GM20000 (cell line): ENCODE measurements at regions not wholly inside any gene's neighbourhood (a gene's known extent, or its start where the extent isn't known, plus 50 kb on each side); places are given as distances from the start of the nearest gene placed in this dataset.
"Not testable (repeated sequence)": the region's sequence is repeated elsewhere in the genome, so short reads cannot be mapped to it uniquely, and the experiment has no call there.

Experiments
- DNase-seq: peaks from one replicate; pipeline ENCODE4 v3.0.0; 2012; ENCODE audit warnings: low spot score
- TF ChIP-seq, protein P1 (sequence below): IDR thresholded peaks from 2 replicates; pipeline ENCODE4 v1.5.1; 2012; ENCODE audit warnings: mild to moderate bottlenecking, control low read depth; ENCODE audit errors: extremely low read depth, missing control alignments

DNA sequence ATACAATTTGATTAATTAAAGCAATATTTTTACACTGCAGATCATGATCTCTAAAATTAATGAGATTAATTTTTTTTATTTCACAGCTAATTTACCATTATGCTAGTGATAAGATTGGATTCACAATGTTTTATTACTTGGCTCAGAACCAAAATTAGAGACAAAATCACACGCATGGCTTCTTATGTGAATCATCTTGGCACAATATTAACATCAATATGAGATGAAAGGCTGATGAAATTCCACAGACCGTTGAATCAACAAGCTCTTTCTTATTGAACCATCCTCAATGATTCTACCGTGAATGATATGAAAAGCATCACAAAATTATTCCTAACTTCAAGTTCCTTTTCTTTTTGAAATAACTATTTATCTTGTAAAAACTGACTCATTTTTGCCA, 544.9 kb downstream of the KCNT2 start:
- TF ChIP-seq, protein P1, sequence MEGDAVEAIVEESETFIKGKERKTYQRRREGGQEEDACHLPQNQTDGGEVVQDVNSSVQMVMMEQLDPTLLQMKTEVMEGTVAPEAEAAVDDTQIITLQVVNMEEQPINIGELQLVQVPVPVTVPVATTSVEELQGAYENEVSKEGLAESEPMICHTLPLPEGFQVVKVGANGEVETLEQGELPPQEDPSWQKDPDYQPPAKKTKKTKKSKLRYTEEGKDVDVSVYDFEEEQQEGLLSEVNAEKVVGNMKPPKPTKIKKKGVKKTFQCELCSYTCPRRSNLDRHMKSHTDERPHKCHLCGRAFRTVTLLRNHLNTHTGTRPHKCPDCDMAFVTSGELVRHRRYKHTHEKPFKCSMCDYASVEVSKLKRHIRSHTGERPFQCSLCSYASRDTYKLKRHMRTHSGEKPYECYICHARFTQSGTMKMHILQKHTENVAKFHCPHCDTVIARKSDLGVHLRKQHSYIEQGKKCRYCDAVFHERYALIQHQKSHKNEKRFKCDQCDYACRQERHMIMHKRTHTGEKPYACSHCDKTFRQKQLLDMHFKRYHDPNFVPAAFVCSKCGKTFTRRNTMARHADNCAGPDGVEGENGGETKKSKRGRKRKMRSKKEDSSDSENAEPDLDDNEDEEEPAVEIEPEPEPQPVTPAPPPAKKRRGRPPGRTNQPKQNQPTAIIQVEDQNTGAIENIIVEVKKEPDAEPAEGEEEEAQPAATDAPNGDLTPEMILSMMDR, result no peak
- DNase-seq, result no peak

DNA sequence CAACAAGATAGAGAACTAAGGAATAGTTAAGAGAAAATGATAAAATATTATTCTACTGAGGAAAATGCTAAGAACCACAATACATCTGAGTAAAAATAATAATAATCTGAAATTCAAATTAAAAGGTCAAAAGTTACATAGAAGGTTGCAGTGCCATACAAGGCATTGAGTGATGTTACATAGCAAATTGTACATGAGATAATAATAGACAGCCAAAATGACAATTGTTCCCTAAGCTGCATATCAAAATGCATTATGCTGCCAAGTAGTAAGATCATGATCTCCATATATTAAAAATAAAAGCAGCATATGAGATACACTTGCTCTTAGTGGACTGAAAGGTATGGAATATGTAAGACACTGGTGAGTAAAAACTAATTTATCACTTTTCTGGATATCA, 547.7 kb downstream of the KCNT2 start:
- TF ChIP-seq, protein P1, result no peak
- DNase-seq, result no peak

DNA sequence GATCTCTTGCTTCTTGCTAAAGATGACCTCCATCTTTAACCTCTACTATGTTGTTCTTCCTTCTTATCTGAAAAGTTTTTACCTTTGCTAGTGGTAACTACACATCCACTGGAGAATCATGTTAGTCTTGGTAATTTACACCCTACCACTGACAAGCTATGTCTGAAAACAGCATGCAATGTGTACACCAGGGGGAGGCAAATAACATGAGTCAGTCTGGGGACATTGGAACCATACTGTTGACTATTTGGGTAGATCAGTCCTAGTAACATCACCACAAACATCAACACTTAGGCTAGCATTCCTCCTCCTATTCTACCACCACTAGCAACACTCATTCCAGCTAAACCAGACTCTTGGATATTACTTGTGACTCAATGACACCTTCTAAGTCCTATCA, 549.0 kb downstream of the KCNT2 start:
- no peak for DNase-seq
- TF ChIP-seq, protein P1, result no peak

DNA sequence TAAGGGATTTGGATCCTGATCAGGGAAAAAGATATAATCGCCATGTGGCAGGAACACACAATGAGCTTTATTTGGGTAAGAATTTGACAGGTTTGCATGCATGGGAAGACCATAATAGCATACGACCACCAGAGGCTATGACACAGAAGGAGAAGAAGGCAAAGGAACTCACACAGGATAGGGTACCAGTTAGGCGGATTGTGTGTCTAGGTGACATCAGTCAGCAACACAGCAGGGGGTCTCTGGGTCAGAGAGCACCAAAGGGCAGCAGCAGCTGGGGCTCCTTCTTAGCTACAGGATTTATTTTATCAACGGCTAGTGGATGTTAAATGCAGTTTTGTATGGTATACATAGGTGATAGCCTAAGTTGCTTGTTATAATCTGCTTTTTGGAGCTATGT, 551.3 kb downstream of the KCNT2 start:
- DNase-seq, result no peak
- TF ChIP-seq, protein P1, result no peak

DNA sequence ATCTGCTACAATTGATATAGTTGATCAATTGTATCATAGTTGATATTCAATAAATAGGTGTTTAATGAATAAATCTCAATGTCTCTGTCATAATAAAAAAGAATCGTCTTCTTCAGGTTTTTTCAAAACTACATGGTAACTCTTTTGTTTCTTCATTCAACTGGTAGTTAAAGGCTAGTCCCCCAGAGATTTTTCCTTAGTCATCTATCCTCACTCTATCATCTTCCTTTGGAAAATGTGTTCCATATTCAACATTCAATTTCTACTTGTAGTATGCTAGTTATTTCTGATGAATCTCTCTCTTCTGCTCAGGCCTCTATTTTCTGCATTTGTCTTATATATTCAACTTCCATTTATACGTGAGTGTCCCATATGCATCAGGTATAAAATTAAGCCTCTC, 558.8 kb downstream of the KCNT2 start:
- TF ChIP-seq, protein P1, result no peak
- DNase-seq, result no peak

DNA sequence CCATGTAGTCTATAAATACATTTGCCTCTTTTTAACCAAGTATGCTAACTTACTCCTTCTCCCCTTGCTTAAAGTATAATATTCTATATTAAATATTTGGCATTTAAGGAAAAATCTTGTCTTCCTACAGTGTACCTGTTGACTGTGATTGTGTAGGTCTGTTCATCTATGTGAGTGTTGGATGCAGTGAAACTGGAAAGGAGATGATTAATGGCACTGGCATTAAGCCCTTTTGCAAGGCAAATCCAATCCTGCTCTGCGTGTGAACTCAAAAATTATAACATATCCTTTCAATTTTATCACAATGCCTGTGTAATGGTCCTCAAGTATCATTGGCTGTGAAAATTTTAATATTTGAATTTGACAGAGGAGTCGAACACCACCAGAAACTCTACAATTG, 565.0 kb downstream of the KCNT2 start:
- TF ChIP-seq, protein P1, result no peak
- DNase-seq, result no peak

DNA sequence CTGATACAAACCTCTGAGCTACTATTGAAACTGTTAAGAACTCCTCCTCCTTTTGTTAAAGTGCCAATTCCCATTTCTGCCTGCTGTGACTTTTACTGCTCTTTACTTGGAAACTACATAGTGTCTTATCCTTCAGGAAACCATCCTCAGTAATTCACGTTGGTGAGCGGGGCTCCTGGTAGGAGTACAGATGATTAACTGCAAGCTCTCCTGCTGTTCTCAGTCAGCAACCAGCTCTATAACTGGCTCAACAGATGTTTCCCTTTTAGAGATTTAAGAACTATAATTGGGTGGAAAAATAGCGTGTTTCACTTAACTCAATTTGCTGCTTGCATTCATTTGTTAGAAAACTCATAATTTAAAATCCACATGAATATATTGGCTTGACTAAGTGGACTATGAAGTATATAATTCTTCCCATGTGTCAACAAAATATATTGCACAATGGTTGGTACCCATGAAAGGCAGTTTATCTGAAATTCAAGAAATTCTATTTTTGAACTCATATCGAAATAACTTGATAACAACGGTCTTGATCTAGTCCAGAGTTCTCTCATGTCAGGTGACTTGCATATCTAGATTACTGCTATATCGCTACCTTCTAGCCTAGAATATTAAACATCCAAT, 574.0 kb downstream of the KCNT2 start:
- TF ChIP-seq, protein P1, result no peak
- no peak for DNase-seq

DNA sequence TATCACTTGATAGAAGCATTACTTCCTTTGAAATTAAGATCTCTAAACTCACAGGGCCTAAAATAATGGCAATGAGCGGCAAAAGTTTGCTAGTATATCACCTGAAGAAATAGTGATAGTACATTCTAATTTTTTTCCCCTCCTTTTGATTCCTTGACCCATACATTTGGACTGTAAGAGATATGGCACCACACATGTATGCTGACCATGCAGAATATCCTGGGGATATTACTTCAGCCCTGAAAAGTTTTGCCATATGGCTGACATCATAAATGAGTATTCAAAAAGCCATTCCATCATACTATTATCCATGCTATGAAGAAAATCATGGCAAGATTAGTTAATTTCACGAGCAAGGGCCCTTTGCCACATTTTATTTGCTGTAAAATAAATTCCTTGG, 576.9 kb downstream of the KCNT2 start:
- DNase-seq, result not testable (repeated sequence)
